Skeletal muscle tissue (tissue), 3 donors: ENCODE measurements at regions not wholly inside any gene's neighbourhood (a gene's known extent, or its start where the extent isn't known, plus 50 kb on each side); places are given as distances from the start of the nearest gene placed in this dataset.

Experiments
- H3K27ac ChIP-seq: one replicate; pipeline ENCODE4 v1.7.0; 2013; ENCODE audit warnings: mild to moderate bottlenecking, low read depth, low read length, inconsistent platforms
- H3K27me3 ChIP-seq, 3 donors: one replicate each; pipeline ENCODE4 v1.7.0; 2013; ENCODE audit warnings: low read length in 3 of 3; ENCODE audit not compliant: control insufficient read depth in 3 of 3, insufficient read depth in 3 of 3
- H3K36me3 ChIP-seq, 3 donors: one replicate each; pipeline ENCODE4 v1.7.0; 2013; ENCODE audit warnings: low read length in 3 of 3; ENCODE audit not compliant: control insufficient read depth in 3 of 3, insufficient read depth in 3 of 3
- H3K4me1 ChIP-seq, 3 donors: one replicate each; pipeline ENCODE4 v1.7.0; 2013; ENCODE audit warnings: low read length in 3 of 3, mild to moderate bottlenecking in 3 of 3; ENCODE audit not compliant: control insufficient read depth in 3 of 3, insufficient read depth in 3 of 3
- H3K4me3 ChIP-seq, 3 donors: one replicate each; pipeline ENCODE4 v1.7.0; 2013; ENCODE audit warnings: low read length in 3 of 3
- H3K9ac ChIP-seq, 3 donors: one replicate each; pipeline ENCODE4 v1.7.0; 2013; ENCODE audit warnings: low read length in 3 of 3, mild to moderate bottlenecking in 3 of 3, moderate library complexity in 2 of 3, low read depth in 1 of 3
- H3K9me3 ChIP-seq, 3 donors: one replicate each; pipeline ENCODE4 v1.7.0; 2013; ENCODE audit warnings: low read length in 3 of 3; ENCODE audit not compliant: control insufficient read depth in 3 of 3
- donor health status: Osteomylitis.

DNA sequence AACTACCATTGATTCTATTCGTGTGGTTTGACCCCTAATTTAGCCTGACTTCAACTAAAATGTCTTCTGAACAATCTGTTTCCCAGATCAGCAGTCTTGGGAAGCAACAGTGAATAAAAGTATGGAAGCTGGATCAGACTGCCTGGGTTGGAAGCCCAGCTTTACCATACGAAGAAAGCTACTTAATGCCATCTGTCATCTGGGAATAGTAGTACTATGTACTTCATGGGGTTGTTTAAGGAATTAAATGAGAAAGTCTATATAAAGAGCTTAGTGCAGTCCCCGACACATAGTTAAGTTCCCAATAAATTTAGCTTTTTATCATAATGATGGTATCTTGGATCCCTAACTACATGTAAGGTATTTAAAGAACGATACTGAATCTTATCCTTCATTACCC is 151.5 kb upstream of the ERCC4 start:
- Histone ChIP-seq H3K9me3 (no peaks in the 10 kb centered on the region), H3K36me3 (no peaks in the 10 kb centered on the region), H3K27ac (no peak overlapping the region), H3K27me3 (peaks cover 0 to 2% (median 0%) of the 10 kb centered on the region in 3 donors), H3K4me3 (no peak overlapping the region), H3K9ac (no peak overlapping the region), H3K4me1 (no peaks in the 10 kb centered on the region)

- no peak overlapping the region for H3K9ac ChIP-seq
- H3K27me3 ChIP-seq: peaks cover 0 to 2% (median 0%) of the 10 kb centered on the region in 3 donors
- peaks cover 0 to 2% (median 0%) of the 10 kb centered on the region in 3 donors for H3K9me3 ChIP-seq
- no peak overlapping the region for H3K4me3 ChIP-seq
- no peak overlapping the region for H3K27ac ChIP-seq
- no peaks in the 10 kb centered on the region for H3K4me1 ChIP-seq
- H3K36me3 ChIP-seq: no peaks in the 10 kb centered on the region
These were observed 149.5 kb upstream of the ERCC4 start for GRCh38 chr16:13770436-13770835.

DNA sequence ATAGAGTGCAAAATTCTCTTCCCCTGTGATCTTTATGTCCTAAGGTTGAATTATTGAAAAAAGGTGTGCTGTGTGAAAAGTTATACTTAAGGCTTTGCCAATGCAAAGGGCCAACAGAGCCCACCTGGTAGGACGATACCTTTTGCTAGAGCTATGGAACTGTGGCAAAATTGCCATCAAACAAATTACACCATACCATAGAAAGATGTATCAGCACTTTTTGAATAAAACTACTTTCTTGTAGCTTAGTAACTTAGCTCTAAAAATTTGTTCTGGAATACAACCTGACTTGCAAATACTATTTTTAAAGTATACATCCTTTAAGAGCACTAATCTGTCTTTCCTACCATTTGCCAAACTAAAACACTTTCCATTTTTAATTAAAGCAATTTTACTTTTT is 147.2 kb upstream of the ERCC4 start:
- Histone ChIP-seq H3K4me3 (no peak overlapping the region), H3K4me1 (no peaks in the 10 kb centered on the region), H3K9ac (no peak overlapping the region), H3K9me3 (peaks cover 0 to 4% (median 0%) of the 10 kb centered on the region in 3 donors), H3K27ac (no peak overlapping the region), H3K27me3 (peaks cover 0 to 2% (median 0%) of the 10 kb centered on the region in 3 donors), H3K36me3 (no peaks in the 10 kb centered on the region)

- H3K27ac ChIP-seq: no peak overlapping the region
- no peaks in the 10 kb centered on the region for H3K36me3 ChIP-seq
- peaks cover 0 to 8% (median 0%) of the 10 kb centered on the region in 3 donors for H3K9me3 ChIP-seq
- H3K4me3 ChIP-seq: no peak overlapping the region
- no peak overlapping the region for H3K9ac ChIP-seq
- H3K27me3 ChIP-seq: no peaks in the 10 kb centered on the region
- H3K4me1 ChIP-seq: peaks cover 14 to 20% (median 16%) of the 10 kb centered on the region in 3 donors
These were observed 140.3 kb upstream of the ERCC4 start for GRCh38 chr16:13779676-13780075.

DNA sequence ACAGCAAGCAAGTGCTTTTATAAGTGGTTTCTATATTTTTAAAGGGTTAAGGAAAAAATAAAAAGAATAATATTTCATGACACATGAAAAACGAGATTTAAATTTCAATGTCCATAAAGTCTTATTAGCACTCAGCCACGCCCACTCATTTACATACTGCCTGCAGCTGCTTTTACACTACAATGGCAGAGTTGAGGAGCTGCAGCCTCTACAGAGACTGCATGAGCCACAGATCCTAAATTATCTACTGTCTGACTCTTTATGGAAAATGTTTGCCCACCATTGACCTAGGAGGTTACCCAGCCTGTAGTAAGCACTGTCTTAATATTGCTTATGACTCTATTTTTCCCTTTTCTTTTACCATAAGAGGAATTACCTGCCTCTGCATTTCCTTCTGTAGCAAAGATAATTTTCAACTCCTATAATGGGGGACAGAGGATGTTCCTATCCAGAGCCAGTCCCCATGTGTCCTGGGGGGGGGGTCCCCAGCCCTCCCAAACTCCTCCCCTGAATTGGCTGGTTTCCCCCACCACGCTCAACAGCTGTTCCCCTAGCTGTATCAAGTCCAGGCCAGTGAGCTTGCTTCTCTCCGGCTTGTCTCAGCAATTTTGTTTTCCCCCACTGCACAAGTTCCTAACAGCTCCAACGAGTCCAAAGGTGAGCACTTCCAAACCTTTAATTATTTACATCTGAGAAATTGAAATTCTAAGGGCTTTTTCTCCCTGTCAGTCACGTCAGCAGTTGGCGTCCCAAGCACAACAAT is 139.4 kb upstream of the ERCC4 start:
- Histone ChIP-seq H3K4me3 (peak overlapping the region in 1 of 3 donors; percentile 59), H3K27ac (peak overlapping the region; percentile 83), H3K27me3 (no peaks in the 10 kb centered on the region), H3K4me1 (peaks cover 14 to 20% (median 16%) of the 10 kb centered on the region in 3 donors), H3K36me3 (no peaks in the 10 kb centered on the region), H3K9ac (peak overlapping the region in 2 of 3 donors; percentile 40 to 57), H3K9me3 (peaks cover 0 to 5% (median 0%) of the 10 kb centered on the region in 3 donors)

- H3K4me1 ChIP-seq: peaks cover 14 to 20% (median 16%) of the 10 kb centered on the region in 3 donors
- H3K4me3 ChIP-seq: peak overlapping the region in 1 of 3 donors; percentile 59
- peak overlapping the region; percentile 83 for H3K27ac ChIP-seq
- peak overlapping the region in 2 of 3 donors; percentile 40 to 57 for H3K9ac ChIP-seq
- H3K36me3 ChIP-seq: no peaks in the 10 kb centered on the region
- H3K9me3 ChIP-seq: peaks cover 0 to 3% (median 0%) of the 10 kb centered on the region in 3 donors
- H3K27me3 ChIP-seq: no peaks in the 10 kb centered on the region
These were observed 138.8 kb upstream of the ERCC4 start for GRCh38 chr16:13781169-13781564.

- H3K4me1 ChIP-seq: peaks cover 14 to 20% (median 16%) of the 10 kb centered on the region in 3 donors
- H3K27ac ChIP-seq: peak overlapping the region; percentile 83
- no peaks in the 10 kb centered on the region for H3K36me3 ChIP-seq
- H3K4me3 ChIP-seq: peak overlapping the region in 1 of 3 donors; percentile 18
- peaks cover 0 to 3% (median 0%) of the 10 kb centered on the region in 3 donors for H3K9me3 ChIP-seq
- H3K27me3 ChIP-seq: no peaks in the 10 kb centered on the region
- peak overlapping the region in 2 of 3 donors; percentile 40 to 57 for H3K9ac ChIP-seq
These were observed 138.2 kb upstream of the ERCC4 start for GRCh38 chr16:13781575-13782338.

DNA sequence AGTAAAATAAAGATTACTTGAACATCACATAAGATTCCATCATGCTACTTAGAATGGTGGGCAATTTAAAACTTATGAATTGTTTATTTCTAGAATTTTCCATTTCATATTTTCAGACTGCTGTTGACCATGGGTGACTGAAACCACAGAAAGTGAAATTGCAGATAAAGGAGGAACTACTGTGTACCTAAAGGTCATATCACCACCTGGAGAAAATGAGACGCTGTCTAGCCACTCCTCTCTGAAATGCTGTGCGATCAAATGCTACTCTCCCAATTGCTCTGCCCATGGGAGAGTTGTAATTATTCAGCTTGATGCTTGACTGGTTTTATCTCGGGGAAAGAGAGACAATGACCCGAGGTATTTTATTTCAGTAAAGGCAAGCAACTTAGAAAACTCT is 128.9 kb upstream of the ERCC4 start:
- Histone ChIP-seq H3K36me3 (no peaks in the 10 kb centered on the region), H3K4me3 (no peak overlapping the region), H3K9ac (no peak overlapping the region), H3K4me1 (peaks cover 16 to 28% (median 26%) of the 10 kb centered on the region in 3 donors), H3K27ac (no peak overlapping the region), H3K9me3 (peaks cover 0 to 3% (median 0%) of the 10 kb centered on the region in 3 donors), H3K27me3 (no peaks in the 10 kb centered on the region)

DNA sequence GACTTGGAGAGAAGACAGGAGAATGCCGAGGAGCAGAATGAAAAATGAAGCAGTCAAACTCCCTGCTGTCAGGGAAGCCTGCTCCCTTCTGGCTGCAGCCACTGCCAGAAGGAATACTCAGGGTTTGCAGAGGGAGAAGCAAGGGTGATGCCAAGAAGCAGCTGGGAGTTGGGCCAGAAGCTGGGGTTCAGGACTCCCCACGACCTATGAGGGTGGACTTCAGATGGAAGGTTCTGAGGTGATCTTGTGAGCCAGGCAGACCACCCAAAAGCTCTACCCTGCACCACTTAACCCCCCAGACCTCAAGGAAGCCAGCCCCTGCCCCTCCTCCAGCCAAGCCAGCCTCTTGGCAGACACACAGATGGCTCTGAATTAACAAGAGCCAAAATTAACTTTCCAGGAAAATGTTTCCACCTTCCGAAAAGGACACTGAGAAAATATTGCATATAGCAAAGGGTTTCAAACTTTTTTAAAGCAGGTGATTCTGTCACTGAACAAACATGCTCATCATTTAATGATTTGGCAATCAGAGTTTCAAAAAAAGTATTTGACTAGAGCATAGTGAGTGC is 126.0 kb upstream of the ERCC4 start:
- H3K27ac ChIP-seq: no peak overlapping the region
- H3K36me3 ChIP-seq: no peaks in the 10 kb centered on the region
- H3K27me3 ChIP-seq: no peaks in the 10 kb centered on the region
- H3K9me3 ChIP-seq: no peaks in the 10 kb centered on the region
- H3K4me3 ChIP-seq: peak overlapping the region in 1 of 3 donors; percentile 8
- H3K9ac ChIP-seq: peak overlapping the region in 1 of 3 donors; percentile 41
- H3K4me1 ChIP-seq: peaks cover 16 to 28% (median 26%) of the 10 kb centered on the region in 3 donors
